H7 (cell line): ENCODE measurements at regions not wholly inside any gene's neighbourhood (a gene's known extent, or its start where the extent isn't known, plus 50 kb on each side); places are given as distances from the start of the nearest gene placed in this dataset.

Experiments used
- DNase-seq: peaks from one replicate; pipeline ENCODE4 v3.0.0; 2012
- H3K27me3 ChIP-seq: 2 replicates; pipeline ENCODE4 v1.6.0; 2011; ENCODE audit warnings: mild to moderate bottlenecking, low read length; ENCODE audit not compliant: control insufficient read depth, insufficient read depth
- H3K36me3 ChIP-seq: replicated peaks from 2 replicates; pipeline ENCODE4 v1.5.1; 2011; ENCODE audit warnings: low read length; ENCODE audit not compliant: control insufficient read depth, insufficient read depth
- H3K4me3 ChIP-seq: 2 replicates; pipeline ENCODE4 v1.5.1; 2011; ENCODE audit warnings: low read depth, mild to moderate bottlenecking, control low read depth, low read length, moderate library complexity; ENCODE audit not compliant: insufficient read depth

DNA sequence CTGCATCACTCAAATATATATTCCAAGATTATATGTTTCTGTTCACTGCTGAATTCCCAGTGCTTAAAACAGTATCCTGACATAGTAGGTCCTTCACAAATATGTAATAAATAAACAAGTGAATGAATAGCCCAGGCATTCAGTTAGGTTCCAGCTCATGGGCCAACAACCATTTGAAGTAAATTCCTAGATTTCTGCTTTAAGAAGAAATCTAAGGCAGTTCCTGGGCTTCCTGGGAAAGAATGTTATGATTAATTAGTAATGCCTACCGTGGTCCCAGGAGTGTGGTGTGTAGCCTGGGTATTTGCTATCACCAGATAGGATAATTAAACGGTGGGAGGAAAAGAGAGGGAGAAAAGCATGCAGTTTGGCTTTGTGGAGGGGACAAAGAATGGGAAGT, 576.8 kb downstream of the SOX6 start:
- H3K4me3 ChIP-seq, result no peak overlapping the region

GRCh38 chr11:15780382-15780781, 576.0 kb downstream of the SOX6 start:
- H3K36me3 ChIP-seq, result no peaks in the 10 kb centered on the region
- H3K4me3 ChIP-seq, result no peak overlapping the region
- DNase-seq, result no peak
- no peaks in the 10 kb centered on the region for H3K27me3 ChIP-seq

More for the DNA sequence above, 576.8 kb downstream of the SOX6 start:
- Histone ChIP-seq H3K36me3 (no peaks in the 10 kb centered on the region), H3K27me3 (no peaks in the 10 kb centered on the region)
- no peak for DNase-seq

DNA sequence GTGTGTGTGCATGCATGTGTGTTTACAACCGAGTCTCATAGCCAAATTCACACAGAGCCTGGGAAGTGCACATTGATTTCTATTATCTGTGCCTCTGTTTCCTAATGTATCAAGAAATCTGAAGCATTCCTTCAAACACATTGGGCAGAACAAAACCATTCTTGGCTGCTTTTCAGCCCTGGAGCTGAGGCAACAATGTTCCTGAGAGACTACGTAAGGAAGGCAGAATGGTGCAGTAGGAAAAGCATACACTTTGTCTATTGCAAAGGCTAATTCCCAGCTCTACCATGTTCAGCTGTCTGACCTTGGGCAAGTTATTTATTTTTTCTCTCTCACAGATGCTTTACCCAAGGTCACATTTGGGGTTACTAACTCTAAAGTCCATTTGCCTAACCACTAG, 575.5 kb downstream of the SOX6 start:
- Histone ChIP-seq H3K36me3 (no peaks in the 10 kb centered on the region), H3K4me3 (no peak overlapping the region)
- no peak for DNase-seq

DNA sequence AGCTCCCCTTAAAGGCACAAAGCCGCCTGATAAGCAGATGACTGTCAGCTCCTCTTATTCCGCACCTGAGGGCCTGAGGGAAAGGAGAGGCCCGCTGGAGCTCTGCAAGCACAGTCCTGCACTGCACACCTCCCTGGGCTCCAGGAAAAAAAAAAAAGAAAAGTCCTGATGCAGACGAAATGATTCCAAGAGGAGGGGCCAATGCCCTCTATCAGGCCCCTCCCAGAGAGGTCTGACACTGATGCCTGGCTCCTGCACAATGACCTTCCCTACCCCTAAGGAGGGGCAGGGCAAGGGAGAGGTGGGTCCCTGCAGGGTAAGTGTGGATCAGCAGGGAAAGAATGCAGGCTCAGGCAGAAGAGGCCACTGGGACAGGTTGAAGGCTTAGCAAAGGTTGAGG, 572.7 kb downstream of the SOX6 start:
- no peaks in the 10 kb centered on the region for H3K36me3 ChIP-seq
- peak; percentile 22 for DNase-seq

More for the DNA sequence above, 575.5 kb downstream of the SOX6 start:
- H3K27me3 ChIP-seq, result no peaks in the 10 kb centered on the region

DNA sequence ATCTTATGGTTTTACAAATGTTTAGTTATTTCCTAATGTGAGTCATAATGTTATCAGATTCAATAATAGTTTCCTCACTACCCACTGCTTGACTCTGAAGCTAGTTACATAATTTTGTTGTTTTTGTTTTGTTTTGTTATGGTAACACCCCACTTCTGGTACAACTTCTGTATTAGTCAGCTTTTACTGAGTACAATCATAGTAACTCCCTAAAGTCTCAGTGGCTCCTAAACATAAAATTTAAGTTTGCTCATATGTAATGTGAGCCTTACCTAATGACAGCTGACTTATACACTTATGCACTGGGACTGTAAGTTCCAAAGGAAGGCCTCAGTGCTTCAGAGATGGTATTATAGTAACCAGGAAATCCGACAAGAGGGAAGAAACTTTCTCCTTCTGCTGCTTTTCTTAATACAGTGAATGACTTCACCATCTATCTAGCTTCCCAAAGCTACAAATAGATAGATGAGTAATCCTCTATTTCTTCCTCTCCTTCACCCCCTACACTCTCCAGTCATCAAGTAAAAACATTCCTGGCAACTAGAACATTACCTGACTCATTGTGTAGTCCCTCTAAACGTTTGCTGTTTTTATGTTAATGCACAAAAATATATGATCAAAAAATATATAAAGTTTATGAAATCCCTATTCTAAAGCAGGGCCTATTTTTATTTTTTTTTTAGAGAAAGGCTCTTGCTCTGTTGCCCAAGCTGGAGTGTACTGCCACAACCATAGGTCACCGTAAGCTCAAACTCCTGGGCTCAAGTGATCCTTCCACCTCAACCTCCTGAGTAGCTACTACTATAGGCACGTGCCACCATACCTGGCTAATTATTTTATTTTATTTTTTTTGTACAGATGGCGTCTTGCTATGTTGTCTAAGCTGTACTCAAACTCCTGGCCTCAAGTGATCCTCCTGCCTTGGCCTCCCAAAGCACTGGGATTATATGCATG, 563.0 kb downstream of the SOX6 start:
- no peak overlapping the region for H3K4me3 ChIP-seq
- no peak for DNase-seq
- no peaks in the 10 kb centered on the region for H3K27me3 ChIP-seq
- H3K36me3 ChIP-seq, result no peaks in the 10 kb centered on the region

More for the DNA sequence above, 572.7 kb downstream of the SOX6 start:
- Histone ChIP-seq H3K27me3 (no peaks in the 10 kb centered on the region), H3K4me3 (no peak overlapping the region)

DNA sequence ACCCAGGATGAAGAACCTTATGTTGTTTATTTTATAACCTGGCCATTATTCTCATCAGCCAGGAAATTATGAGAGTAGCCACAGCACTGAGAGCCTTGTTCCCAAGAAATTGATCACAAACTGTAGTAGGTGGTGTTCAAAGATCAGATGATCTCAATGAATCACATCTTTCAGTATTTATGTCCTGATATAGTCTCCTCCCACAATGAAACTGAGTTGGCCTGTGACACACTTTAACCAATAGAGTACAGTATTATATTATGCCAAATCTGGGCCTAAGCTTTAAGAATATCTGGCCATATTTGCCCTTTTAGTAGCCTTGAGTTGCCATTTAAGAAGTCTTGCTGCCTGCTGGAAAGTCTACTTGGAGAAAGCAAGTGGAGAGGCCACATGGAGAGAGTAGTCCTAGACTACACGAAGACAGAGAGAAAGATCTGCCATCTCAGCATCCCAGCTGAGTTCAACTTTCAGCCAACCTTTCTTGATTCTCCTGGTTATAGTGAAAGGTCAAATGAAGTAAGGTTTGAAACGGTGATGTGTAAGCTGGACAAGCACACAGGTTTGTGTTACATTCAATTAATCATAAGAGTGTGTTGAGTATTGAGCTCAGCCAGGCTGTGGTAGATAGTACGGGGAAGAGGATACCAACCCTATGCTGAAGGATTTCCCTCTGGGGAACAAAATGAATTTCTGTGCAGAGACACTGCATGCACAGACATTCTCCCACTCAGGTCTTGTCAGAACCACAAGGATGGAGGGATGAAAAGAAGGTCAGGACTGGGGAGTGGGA, 561.8 kb downstream of the SOX6 start:
- no peak overlapping the region for H3K4me3 ChIP-seq
- H3K27me3 ChIP-seq, result no peaks in the 10 kb centered on the region
- no peaks in the 10 kb centered on the region for H3K36me3 ChIP-seq
- DNase-seq, result no peak

GRCh38 chr11:15795378-15795777, 561.0 kb downstream of the SOX6 start:
- H3K4me3 ChIP-seq, result no peak overlapping the region
- H3K27me3 ChIP-seq, result no peaks in the 10 kb centered on the region
- H3K36me3 ChIP-seq, result no peaks in the 10 kb centered on the region
- DNase-seq, result no peak

- H3K27me3 ChIP-seq, result no peaks in the 10 kb centered on the region
- DNase-seq, result no peak
- H3K36me3 ChIP-seq, result no peaks in the 10 kb centered on the region
- H3K4me3 ChIP-seq, result no peak overlapping the region
These were observed 556.1 kb downstream of the SOX6 start for GRCh38 chr11:15800111-15800800.

DNA sequence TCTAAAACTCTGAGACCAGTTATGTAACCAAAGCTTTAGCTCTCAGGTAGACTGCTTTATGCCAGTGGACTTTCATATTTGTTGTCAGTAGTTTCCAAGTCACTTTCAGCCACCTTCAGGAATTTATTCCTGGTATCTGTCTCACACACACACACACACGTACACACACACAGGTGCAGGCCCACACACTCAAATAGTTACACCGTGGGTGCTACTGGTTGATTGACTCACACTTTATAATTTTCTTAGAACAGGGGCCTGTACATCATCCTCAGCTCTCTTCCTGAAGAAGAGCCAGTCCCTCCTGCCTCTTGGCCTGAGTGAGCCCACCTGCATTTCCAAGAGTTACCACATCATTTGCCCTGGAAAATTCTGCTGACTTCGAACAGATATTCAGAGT, 555.2 kb downstream of the SOX6 start:
- H3K4me3 ChIP-seq, result no peak overlapping the region
- no peaks in the 10 kb centered on the region for H3K27me3 ChIP-seq
- no peak for DNase-seq
- H3K36me3 ChIP-seq, result no peaks in the 10 kb centered on the region

DNA sequence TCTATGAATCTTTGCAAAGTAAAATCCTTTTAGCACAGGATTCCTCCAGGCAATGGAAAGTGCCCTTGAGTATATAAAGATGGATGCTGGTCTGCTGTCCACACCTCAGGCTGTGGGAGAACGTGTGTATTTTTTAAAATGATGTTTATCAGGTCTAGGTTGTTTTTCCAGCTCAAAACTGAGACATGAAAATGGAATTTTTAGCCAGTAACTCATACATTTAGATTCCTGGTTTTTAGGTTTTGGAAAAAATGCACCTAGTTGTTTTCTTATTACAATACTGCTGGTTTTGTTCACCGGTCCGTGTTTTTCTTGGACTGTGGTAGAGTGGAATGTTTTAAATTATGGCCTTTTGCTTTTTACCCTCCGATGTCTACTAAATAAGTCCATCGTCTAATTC, 554.7 kb downstream of the SOX6 start:
- Histone ChIP-seq H3K36me3 (no peaks in the 10 kb centered on the region), H3K27me3 (no peaks in the 10 kb centered on the region), H3K4me3 (no peak overlapping the region)
- no peak for DNase-seq

DNA sequence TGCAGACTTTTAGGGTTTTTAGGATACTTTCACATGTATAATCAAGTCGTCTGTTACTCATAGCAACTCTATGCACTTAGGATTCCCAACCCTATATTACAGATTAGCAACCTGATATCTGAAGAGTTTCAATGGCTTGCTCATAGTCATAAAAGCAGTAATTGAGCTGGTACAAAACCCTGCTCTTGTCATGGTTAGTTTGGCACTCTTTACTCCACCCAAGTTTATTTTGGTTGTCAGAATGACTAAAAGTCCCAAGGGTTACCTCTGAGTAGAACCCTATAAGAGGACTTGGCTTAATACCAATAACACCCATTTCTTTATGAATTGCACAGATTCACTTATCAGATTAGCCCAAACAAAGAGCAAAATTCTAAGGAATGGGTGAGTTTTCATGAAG, 550.6 kb downstream of the SOX6 start:
- no peaks in the 10 kb centered on the region for H3K36me3 ChIP-seq
- H3K4me3 ChIP-seq, result no peak overlapping the region
- H3K27me3 ChIP-seq, result no peaks in the 10 kb centered on the region
- no peak for DNase-seq

GRCh38 chr11:15806217-15806616, 550.1 kb downstream of the SOX6 start:
- DNase-seq, result no peak
- H3K27me3 ChIP-seq, result no peaks in the 10 kb centered on the region
- no peaks in the 10 kb centered on the region for H3K36me3 ChIP-seq

GRCh38 chr11:15807827-15808226, 548.5 kb downstream of the SOX6 start:
- Histone ChIP-seq H3K27me3 (no peaks in the 10 kb centered on the region), H3K4me3 (no peak overlapping the region), H3K36me3 (no peaks in the 10 kb centered on the region)
- DNase-seq, result no peak

More at GRCh38 chr11:15806217-15806616, 550.1 kb downstream of the SOX6 start:
- no peak overlapping the region for H3K4me3 ChIP-seq

DNA sequence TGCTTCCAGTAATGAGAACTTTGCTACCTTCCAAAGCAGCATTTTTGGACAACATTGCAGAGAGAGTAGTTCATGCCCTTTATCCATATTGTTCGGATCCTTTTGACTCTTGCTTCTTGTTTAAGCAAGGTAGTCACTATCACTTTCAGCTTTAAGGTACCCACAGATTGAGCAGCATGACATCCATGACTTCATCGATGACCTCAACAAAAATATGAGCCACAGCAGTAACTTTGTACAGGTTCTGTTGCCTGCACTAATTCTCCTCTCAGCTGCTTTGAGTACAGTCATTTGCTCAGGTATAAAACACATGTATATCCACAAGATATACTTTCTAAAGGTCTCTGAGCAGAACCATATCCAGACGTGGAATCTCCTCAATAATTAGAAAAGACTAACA, 546.3 kb downstream of the SOX6 start:
- H3K36me3 ChIP-seq, result no peaks in the 10 kb centered on the region
- no peak for DNase-seq
- no peak overlapping the region for H3K4me3 ChIP-seq
- H3K27me3 ChIP-seq, result no peaks in the 10 kb centered on the region
